Activated naive CD8-positive, alpha-beta T cell treated with anti-CD3 and anti-CD28 coated beads, Interleukin-2, amount 10 ng/mL, durations not matched to agents 7 days and 5 days (primary cell): ENCODE measurements at regions not wholly inside any gene's neighbourhood (a gene's known extent, or its start where the extent isn't known, plus 50 kb on each side); places are given as distances from the start of the nearest gene placed in this dataset.

Experiments
- ATAC-seq: fragments of 150-1000 bp; cut with Tn5 transposase; one replicate; pipeline ENCODE4 v1.10.0; 2021; ENCODE audit warnings: low read depth, moderate library complexity
- POLR2A ChIA-PET: fragments of 350-600 bp; sonication (Branson Sonifier 250); formaldehyde crosslinking; loops from one replicate; lab custom pipeline; 2021; ENCODE audit warnings: antibody characterized with exemption; lab: Charles Lee
- DNase-seq: peaks from one replicate; pipeline ENCODE4 v3.0.0; 2021
- H3K27ac Mint-ChIP-seq: one replicate; pipeline ENCODE4 v1.8.0; 2022; ENCODE audit warnings: mild to moderate bottlenecking, mixed read lengths
- H3K27me3 Mint-ChIP-seq: one replicate; pipeline ENCODE4 v1.8.0; 2022; ENCODE audit warnings: mild to moderate bottlenecking, moderate library complexity, mixed read lengths
- H3K36me3 Mint-ChIP-seq: one replicate; pipeline ENCODE4 v1.8.0; 2021; ENCODE audit warnings: mild to moderate bottlenecking, mixed read lengths
- H3K4me1 Mint-ChIP-seq: one replicate; pipeline ENCODE4 v1.8.0; 2021; ENCODE audit warnings: mixed read lengths
- H3K4me3 Mint-ChIP-seq: one replicate; pipeline ENCODE4 v1.8.0; 2022; ENCODE audit warnings: mild to moderate bottlenecking, moderate library complexity, mixed read lengths
- H3K9me3 Mint-ChIP-seq: one replicate; pipeline ENCODE4 v1.8.0; 2021; ENCODE audit warnings: mixed read lengths

DNA sequence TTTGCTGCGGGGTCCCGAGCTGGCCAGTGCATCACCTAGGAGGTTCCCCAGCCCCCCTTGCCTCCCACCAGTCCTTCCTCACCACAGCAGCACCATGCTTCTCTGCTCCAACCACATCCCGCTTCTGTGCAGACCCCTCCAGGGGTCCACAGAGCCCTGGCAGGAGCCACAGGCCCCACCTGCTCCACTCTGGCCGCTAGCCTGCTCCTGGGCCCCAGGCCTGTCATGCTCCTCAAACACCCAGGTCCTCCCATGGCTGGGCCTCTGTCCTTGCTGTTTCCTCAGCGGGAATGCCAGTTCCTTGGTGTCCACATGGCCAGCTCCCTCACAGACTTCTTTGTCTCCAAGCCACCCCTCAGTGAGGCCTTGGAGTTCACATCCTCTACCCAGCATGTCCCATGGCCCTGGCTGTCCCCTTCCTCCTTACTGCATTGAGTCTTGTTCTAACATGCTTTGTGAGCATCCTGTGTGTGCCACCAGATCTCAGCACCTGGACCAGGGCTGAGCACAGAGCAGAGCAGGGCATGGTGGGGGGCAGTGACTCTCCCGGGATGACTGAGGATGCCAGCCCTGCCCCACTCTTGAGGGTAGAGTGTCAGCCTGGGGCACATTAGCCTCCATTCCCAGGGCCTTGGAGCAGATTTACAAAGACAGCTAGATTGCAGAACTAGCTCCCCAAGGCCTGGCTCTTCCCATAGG, 201.0 kb upstream of the HS6ST1 start:
- Mint-ChIP-seq H3K27ac (no peak overlapping the region), H3K4me3 (no peak overlapping the region), H3K4me1 (no peaks in the 10 kb centered on the region), H3K9me3 (no peaks in the 10 kb centered on the region), H3K27me3 (peaks cover 5% of the 10 kb centered on the region), H3K36me3 (no peaks in the 10 kb centered on the region)
- DNase-seq (no peak), ATAC-seq (no peak)
- POLR2A ChIA-PET, result no interaction called here

DNA sequence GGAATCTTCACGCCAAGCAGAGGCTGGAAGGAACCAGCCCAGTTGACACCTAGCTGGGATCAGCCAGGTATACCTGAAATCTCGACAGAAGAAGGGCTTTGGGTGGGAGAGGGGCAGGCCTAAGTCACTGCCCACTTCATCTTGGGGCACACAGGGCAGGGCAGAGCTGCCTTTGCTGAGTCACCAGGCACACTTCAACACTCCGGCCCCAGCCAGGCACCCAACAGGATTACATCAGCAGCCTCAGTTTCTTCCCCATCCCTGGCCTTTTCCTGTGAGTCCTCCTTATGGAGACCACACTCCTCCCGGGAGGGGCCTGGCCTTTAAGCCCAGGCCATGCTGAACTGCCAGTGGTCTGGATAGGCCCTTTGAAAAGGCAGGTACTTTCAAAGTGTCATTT, 201.7 kb upstream of the HS6ST1 start:
- Mint-ChIP-seq H3K9me3 (no peaks in the 10 kb centered on the region), H3K4me1 (no peaks in the 10 kb centered on the region), H3K36me3 (no peaks in the 10 kb centered on the region), H3K27ac (no peak overlapping the region), H3K27me3 (peaks cover 5% of the 10 kb centered on the region), H3K4me3 (no peak overlapping the region)
- no peak for DNase-seq
- no peak for ATAC-seq
- POLR2A ChIA-PET, result no interaction called here

DNA sequence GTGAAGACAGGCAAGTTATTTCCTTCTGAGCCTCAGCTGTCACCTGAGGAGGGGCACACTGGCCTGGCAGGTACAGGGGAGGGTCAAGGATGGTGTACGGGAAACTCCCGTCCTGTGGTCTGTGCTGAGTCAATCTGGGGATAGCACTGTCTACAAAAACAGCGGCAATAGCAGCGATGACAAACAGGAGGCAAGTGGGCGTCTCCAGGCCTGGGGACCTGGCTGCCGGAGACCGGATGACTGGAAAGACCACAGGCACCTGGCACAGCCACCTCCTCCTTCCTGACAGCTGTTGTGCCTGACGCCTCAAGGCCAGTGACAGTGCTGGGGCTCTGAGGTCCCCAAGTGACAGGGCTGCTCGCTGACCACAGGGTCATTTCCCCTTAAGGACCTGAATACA, 202.1 kb upstream of the HS6ST1 start:
- Mint-ChIP-seq H3K27me3 (peaks cover 5% of the 10 kb centered on the region), H3K36me3 (no peaks in the 10 kb centered on the region), H3K4me1 (no peaks in the 10 kb centered on the region), H3K27ac (no peak overlapping the region), H3K4me3 (no peak overlapping the region), H3K9me3 (no peaks in the 10 kb centered on the region)
- peak; percentile 64 for ATAC-seq
- DNase-seq, result no peak
- POLR2A ChIA-PET, result no interaction called here

DNA sequence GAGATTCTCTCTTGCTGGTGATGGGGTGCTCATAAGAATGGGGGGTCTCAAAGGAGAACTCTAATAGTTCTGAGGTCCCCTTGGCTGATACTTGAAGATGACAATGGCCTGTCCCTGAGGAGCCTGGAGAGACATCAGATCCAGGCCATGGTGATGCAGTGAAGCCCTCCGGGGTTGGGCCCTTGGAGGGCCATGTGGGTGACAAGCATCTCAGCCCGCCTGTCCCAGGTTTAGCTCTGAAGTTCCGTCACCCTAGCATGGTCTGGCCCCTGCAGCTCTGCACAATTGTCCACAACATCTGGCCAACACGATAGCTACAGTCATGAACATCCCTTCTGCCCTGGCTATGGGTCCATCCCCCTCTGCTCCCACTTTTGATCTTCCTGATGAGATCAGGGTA, 202.8 kb upstream of the HS6ST1 start:
- no peak overlapping the region for H3K4me3 Mint-ChIP-seq
- ATAC-seq (no peak), DNase-seq (no peak)
- H3K9me3 Mint-ChIP-seq, result no peaks in the 10 kb centered on the region
- peaks cover 5% of the 10 kb centered on the region for H3K27me3 Mint-ChIP-seq
- POLR2A ChIA-PET, result no interaction called here
- H3K4me1 Mint-ChIP-seq, result no peaks in the 10 kb centered on the region
- H3K27ac Mint-ChIP-seq, result no peak overlapping the region
- no peaks in the 10 kb centered on the region for H3K36me3 Mint-ChIP-seq

DNA sequence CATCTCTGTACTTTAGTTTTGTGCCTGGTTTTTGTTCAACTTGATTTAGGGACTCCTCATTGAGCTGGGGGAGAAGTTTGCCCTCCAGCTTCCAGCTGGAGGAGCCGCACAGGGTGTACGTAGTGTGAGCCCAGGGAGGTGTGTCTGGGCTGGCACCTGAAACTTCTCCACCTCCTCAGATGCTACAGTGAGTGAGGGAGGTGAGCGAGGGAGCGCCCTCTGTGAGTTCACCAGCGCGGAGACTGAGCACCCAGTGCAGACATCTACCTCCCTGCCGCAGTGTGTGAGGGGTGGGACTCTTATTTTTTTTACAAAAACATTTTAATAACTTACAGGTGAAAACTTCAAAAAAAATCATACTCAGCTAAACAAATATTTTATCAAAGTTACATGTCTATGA, 204.2 kb upstream of the HS6ST1 start:
- Mint-ChIP-seq H3K27me3 (peaks cover 5% of the 10 kb centered on the region), H3K4me1 (no peaks in the 10 kb centered on the region), H3K9me3 (no peaks in the 10 kb centered on the region), H3K36me3 (no peaks in the 10 kb centered on the region), H3K4me3 (no peak overlapping the region), H3K27ac (no peak overlapping the region)
- no peak for ATAC-seq
- POLR2A ChIA-PET, result no interaction called here
- DNase-seq, result no peak

DNA sequence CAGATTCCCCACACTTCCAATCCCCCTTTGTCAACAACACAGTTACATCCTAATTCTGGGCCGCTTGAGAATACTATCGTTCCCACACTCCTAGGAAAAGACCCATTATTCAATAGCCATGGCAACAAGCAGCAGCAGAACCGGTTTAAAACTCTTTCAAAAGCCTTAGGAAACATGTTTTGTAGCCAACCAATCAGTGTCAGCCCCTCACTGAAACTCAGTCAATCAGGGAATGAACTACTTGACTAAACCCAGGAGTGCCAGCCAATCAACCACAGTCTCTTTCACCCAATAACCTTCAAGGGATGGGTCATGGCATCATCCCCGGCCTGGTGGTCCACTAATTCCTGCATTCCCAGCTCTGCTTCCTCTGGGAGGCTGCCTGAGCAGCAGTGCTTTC, 204.8 kb upstream of the HS6ST1 start:
- ATAC-seq, result no peak
- Mint-ChIP-seq H3K36me3 (no peaks in the 10 kb centered on the region), H3K27ac (no peak overlapping the region), H3K9me3 (no peaks in the 10 kb centered on the region), H3K4me3 (no peak overlapping the region), H3K4me1 (no peaks in the 10 kb centered on the region), H3K27me3 (peaks cover 5% of the 10 kb centered on the region)
- POLR2A ChIA-PET, result no interaction called here
- DNase-seq, result no peak

DNA sequence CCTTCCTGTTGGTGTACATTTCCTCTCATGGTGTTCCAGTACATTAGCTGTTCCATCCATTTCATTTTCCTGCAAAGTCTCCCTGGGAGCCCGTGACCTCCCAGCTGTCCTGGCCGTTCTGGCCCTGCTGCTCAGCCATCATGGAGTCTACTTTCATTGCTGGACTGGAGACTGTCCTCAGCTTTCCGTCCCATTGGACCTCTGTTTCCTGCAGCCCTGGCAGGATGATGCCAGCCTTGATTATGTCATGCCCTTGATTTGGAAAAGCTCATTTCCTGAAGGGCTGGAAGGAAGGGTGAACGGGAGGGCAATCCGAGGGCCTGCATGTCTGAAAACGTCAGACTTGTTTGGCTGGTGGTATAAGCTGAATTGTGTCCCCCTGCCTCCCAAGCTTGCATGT, 205.5 kb upstream of the HS6ST1 start:
- no peak for DNase-seq
- H3K27me3 Mint-ChIP-seq, result peaks cover 5% of the 10 kb centered on the region
- ATAC-seq, result no peak
- POLR2A ChIA-PET, result no interaction called here
- no peaks in the 10 kb centered on the region for H3K9me3 Mint-ChIP-seq
- no peaks in the 10 kb centered on the region for H3K4me1 Mint-ChIP-seq
- no peaks in the 10 kb centered on the region for H3K36me3 Mint-ChIP-seq
- H3K27ac Mint-ChIP-seq, result no peak overlapping the region
- no peak overlapping the region for H3K4me3 Mint-ChIP-seq

DNA sequence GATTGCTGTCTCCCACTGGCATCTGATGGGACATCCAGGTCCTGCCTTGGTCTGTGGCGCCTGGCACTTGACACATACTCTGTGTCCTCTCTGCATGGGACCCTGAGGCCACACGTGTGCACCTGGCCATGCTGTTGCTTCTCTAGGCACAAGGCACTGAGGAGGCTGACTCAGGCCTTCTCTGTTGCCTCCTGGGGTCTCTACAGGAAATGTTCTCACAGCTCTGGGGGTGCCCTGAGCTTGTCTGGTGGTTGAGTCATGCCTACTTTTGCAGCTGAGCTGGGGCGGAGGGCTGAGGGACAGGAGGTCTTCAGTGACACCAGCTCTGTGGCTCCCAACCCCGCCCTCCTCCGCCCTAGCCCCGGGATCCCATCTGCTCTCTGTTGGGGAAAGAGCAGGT, 207.0 kb upstream of the HS6ST1 start:
- Mint-ChIP-seq H3K27ac (no peak overlapping the region), H3K36me3 (no peaks in the 10 kb centered on the region), H3K27me3 (peaks cover 5% of the 10 kb centered on the region), H3K9me3 (no peaks in the 10 kb centered on the region), H3K4me1 (no peaks in the 10 kb centered on the region), H3K4me3 (no peak overlapping the region)
- POLR2A ChIA-PET, result no interaction called here
- DNase-seq (no peak), ATAC-seq (no peak)

DNA sequence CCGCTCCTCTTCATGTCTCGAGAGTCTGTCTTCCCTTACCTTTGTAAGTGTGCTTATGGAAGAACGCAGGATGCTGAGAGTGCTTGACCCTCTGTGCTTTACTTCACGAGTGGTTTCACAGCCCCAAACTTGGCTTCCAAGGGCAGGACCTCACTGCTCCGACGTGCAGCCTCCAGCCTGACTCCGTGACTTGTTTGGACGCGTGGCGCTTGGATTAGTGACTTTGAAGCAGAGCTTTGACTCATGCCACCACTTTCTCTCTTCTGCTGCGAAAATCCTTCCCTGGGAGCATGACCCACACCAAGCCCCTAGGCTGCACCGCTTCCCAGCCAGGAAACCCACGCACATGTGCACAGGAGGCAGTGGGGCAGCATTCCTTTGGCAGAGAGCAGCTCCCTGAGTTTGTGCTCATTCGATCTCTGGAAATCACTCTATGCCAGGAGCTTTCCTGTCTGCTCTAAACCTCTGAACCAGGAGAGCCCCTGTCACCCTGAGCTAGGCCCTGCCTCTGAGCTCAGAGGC, 207.8 kb upstream of the HS6ST1 start:
- ATAC-seq (no peak), DNase-seq (no peak)
- H3K4me1 Mint-ChIP-seq, result no peaks in the 10 kb centered on the region
- H3K4me3 Mint-ChIP-seq, result no peak overlapping the region
- H3K36me3 Mint-ChIP-seq, result no peaks in the 10 kb centered on the region
- no peak overlapping the region for H3K27ac Mint-ChIP-seq
- H3K9me3 Mint-ChIP-seq, result no peaks in the 10 kb centered on the region
- peaks cover 5% of the 10 kb centered on the region for H3K27me3 Mint-ChIP-seq
- POLR2A ChIA-PET, result no interaction called here

DNA sequence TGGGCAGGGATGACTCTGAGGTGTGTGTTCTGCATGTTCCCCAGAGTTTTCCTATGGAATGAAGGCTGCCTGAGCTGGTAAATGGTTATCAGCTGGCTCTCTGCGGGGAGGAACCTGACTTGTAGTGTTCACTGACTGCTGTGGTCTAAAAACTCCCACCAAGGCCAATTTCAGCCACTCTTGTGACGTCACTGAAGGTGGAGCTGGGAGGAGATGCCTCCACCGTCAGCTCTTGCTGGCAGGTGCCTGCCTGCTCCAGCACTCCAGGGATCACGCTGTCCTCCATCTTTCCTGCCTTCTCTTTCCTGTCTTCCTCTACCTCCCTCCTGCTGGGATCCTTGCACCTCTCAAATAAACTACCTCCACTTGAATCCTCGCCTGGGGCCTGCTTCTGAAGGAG, 209.5 kb upstream of the HS6ST1 start:
- no peak for ATAC-seq
- H3K36me3 Mint-ChIP-seq, result no peaks in the 10 kb centered on the region
- DNase-seq, result no peak
- POLR2A ChIA-PET, result no interaction called here
- no peak overlapping the region for H3K27ac Mint-ChIP-seq
- no peaks in the 10 kb centered on the region for H3K27me3 Mint-ChIP-seq
- H3K4me3 Mint-ChIP-seq, result no peak overlapping the region
- H3K9me3 Mint-ChIP-seq, result no peaks in the 10 kb centered on the region
- no peaks in the 10 kb centered on the region for H3K4me1 Mint-ChIP-seq

DNA sequence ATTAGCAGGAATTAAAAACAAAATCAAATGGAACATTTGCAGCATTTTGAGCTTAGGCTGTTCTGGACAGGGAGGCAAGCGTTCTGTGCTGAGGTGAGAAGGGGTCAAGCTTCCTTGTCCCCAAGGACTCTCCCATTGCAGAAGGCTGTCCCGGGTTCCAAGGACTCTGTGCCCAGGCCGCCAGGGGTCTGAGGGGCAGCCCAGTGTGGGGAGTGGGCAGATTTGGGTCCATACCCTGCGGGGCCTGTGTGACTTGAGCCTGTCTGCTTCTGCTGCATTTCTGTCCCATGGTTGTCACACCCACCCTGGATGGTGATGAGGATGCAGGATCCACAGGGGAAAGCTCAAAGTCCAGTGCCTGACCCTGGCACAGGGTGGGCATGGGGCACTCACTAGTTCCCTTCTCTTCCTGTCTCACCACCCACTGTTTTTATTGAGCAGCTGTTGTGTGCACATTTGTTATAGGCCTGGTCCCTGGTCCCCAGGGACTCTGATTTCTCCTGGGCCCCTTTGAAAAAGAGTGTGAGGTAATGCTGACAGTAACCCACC, 211.4 kb upstream of the HS6ST1 start:
- H3K27ac Mint-ChIP-seq, result no peak overlapping the region
- H3K9me3 Mint-ChIP-seq, result no peaks in the 10 kb centered on the region
- ATAC-seq (no peak), DNase-seq (no peak)
- POLR2A ChIA-PET, result interaction anchor here (0.7 kb wide), 1 partner anchor 207 kb away, joined by 6 read pairs; no protein-coding TSS in a partner anchor
- H3K27me3 Mint-ChIP-seq, result peaks cover 3% of the 10 kb centered on the region
- no peak overlapping the region for H3K4me3 Mint-ChIP-seq
- H3K36me3 Mint-ChIP-seq, result no peaks in the 10 kb centered on the region
- H3K4me1 Mint-ChIP-seq, result no peaks in the 10 kb centered on the region

DNA sequence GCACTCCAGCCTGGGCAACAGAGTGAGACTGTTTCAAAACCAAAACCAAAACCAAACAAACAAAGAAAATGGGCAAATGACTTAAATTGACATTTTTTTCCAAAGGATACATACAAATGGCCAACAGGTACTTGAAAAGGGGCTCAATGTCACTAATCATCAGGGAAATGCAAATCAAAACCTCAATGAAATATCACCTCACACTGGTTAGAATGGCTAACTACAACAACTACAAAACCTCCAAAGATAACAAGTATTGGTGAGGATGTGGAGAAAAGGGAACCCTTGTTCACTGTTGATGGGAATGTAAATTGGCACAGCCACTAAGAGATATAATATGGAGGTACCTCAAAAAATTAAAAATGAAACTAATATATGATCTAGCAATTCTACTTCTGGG, 213.2 kb upstream of the HS6ST1 start:
- POLR2A ChIA-PET, result no interaction called here
- Mint-ChIP-seq H3K36me3 (no peaks in the 10 kb centered on the region), H3K4me3 (no peak overlapping the region), H3K27me3 (peaks cover 3% of the 10 kb centered on the region), H3K27ac (no peak overlapping the region), H3K9me3 (no peaks in the 10 kb centered on the region), H3K4me1 (no peaks in the 10 kb centered on the region)
- DNase-seq (no peak), ATAC-seq (no peak)

DNA sequence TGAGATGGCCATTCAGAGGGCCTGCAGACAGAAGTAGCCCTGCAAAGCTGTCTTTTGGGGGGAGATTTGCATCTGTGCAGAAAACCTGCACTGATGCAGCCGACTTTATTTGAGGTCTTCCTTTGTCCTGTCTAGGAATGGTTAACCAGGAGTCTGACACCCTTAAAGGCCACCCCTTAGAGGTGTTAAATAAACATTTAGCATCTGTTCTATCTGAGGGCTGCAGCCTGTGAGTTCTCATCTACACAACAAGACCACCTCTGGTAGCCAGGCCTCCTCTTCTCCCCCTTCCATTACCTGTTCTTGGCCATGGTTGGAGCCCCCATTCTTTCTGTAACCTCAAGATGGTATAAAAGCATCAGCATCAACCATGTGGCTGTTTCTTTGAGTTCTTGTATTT, 214.4 kb upstream of the HS6ST1 start:
- POLR2A ChIA-PET, result no interaction called here
- peaks cover 8% of the 10 kb centered on the region for H3K27me3 Mint-ChIP-seq
- ATAC-seq, result no peak

DNA sequence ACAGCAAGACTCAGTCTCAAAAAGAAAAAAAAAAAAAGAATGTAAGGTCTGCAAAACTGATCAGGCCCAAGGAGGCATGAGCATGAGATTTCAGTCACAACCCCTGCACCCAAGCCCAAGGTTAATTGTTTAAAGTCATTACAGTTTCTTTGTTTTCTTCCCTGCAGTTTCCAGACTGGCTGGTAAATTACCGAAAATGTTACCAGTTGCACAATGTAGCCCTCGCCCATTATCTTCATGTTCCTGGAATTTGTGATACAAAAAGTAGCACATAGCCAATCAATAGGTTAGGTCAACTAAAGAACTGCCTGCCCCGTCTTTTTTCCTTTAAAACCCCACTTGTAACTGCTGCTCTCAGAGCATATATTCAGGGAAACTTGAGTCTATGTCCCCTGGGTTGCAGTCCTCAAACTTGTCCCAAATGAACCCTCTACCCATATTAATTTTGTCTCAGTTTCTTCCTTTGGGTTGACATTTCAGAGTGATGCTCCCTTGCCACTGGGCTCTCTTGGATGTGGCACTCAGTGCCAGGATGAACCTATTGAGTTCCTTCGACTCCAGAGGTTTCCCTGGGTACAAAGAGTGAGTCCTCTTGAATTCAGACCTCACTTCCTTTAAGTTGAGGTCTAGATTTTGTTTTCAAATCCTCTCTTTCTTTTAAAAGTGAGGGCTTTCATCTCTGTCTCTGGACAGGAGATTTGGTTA, 216.2 kb upstream of the HS6ST1 start:
- ATAC-seq, result no peak
- Mint-ChIP-seq H3K4me1 (no peaks in the 10 kb centered on the region), H3K9me3 (no peaks in the 10 kb centered on the region), H3K36me3 (no peaks in the 10 kb centered on the region), H3K4me3 (no peak overlapping the region), H3K27ac (no peak overlapping the region), H3K27me3 (peaks cover 8% of the 10 kb centered on the region)
- POLR2A ChIA-PET, result no interaction called here
- no peak for DNase-seq

More for the DNA sequence above, 214.4 kb upstream of the HS6ST1 start:
- Mint-ChIP-seq H3K4me1 (no peaks in the 10 kb centered on the region), H3K36me3 (no peaks in the 10 kb centered on the region), H3K9me3 (no peaks in the 10 kb centered on the region), H3K4me3 (no peak overlapping the region), H3K27ac (no peak overlapping the region)
- no peak for DNase-seq
